Fibroblast of lung (primary cell): ENCODE measurements at regions not wholly inside any gene's neighbourhood (a gene's known extent, or its start where the extent isn't known, plus 50 kb on each side); places are given as distances from the start of the nearest gene placed in this dataset.

Experiments used
- DNase-seq, 2 donors: peaks; one replicate each; pipeline versions ENCODE4 v3.0.0 to v3.0.0-alpha.2; 2010; ENCODE audit warnings: low read depth in 2 of 2
- H2AFZ ChIP-seq: 2 replicates; pipeline ENCODE4 v1.5.1; 2012; ENCODE audit warnings: low read length, control low read depth, inconsistent platforms
- H3K27ac ChIP-seq: 2 replicates; pipeline ENCODE4 v1.5.1; 2011; ENCODE audit warnings: low read length, control low read depth; ENCODE audit not compliant: insufficient read depth
- H3K27me3 ChIP-seq: 2 replicates; pipeline ENCODE4 v1.5.1; 2011; ENCODE audit warnings: mild to moderate bottlenecking, low read length; ENCODE audit not compliant: control insufficient read depth, insufficient read depth
- H3K36me3 ChIP-seq: 2 replicates; pipeline ENCODE4 v1.5.1; 2011; ENCODE audit warnings: low read length; ENCODE audit not compliant: control insufficient read depth, insufficient read depth
- H3K4me1 ChIP-seq: 2 replicates; pipeline ENCODE4 v1.5.1; 2011; ENCODE audit warnings: low read length; ENCODE audit not compliant: control insufficient read depth, insufficient read depth; ENCODE audit errors: extremely low read depth
- H3K4me2 ChIP-seq: 2 replicates; pipeline ENCODE4 v1.5.1; 2011; ENCODE audit warnings: low read length, control low read depth; ENCODE audit not compliant: insufficient read depth; ENCODE audit errors: extremely low read depth
- H3K4me3 ChIP-seq, 4 experiments: fragments of 200-600 bp in 1 of 4; sonication (generic) in 1 of 4; replicated peaks in 1 of 4; 2 replicates each; pipeline ENCODE4 v1.5.1; 2011 to 2016; ENCODE audit warnings: low read length in 4 of 4, low read depth in 3 of 4, mild to moderate bottlenecking in 3 of 4, control low read depth in 2 of 4, inconsistent platforms in 1 of 4, mixed read lengths in 1 of 4; ENCODE audit not compliant: insufficient read depth in 1 of 4; ENCODE audit errors: control extremely low read depth in 1 of 4
- H3K79me2 ChIP-seq: 2 replicates; pipeline ENCODE4 v1.5.1; 2012; ENCODE audit warnings: mild to moderate bottlenecking, low read length, inconsistent platforms; ENCODE audit not compliant: control insufficient read depth, insufficient read depth
- H3K9ac ChIP-seq: 2 replicates; pipeline ENCODE4 v1.5.1; 2011; ENCODE audit warnings: mild to moderate bottlenecking, low read length, control low read depth; ENCODE audit not compliant: insufficient read depth
- H3K9me3 ChIP-seq: 2 replicates; pipeline ENCODE4 v1.5.1; 2012; ENCODE audit warnings: low read depth, low read length; ENCODE audit not compliant: control insufficient read depth, insufficient read depth
- H4K20me1 ChIP-seq: 2 replicates; pipeline ENCODE4 v1.5.1; 2011; ENCODE audit warnings: low read length; ENCODE audit not compliant: control insufficient read depth, insufficient read depth; ENCODE audit errors: extremely low read depth
- EZH2 ChIP-seq: IDR thresholded peaks from 2 replicates; pipeline ENCODE4 v1.5.1; 2012; ENCODE audit warnings: low read length, control low read depth, mild to moderate bottlenecking; ENCODE audit errors: missing control alignments
- TF ChIP-seq, protein P1 (sequence below), 2 donors: IDR thresholded peaks in 1 of 2; conservative IDR thresholded peaks in 1 of 2; 1 replicate in 1 of 2; 2 replicates in 1 of 2; pipeline ENCODE4 v1.5.1; 2011 to 2012; ENCODE audit warnings: low read length in 2 of 2, control low read depth in 1 of 2, inconsistent platforms in 1 of 2, low read depth in 1 of 2, mild to moderate bottlenecking in 1 of 2

DNA sequence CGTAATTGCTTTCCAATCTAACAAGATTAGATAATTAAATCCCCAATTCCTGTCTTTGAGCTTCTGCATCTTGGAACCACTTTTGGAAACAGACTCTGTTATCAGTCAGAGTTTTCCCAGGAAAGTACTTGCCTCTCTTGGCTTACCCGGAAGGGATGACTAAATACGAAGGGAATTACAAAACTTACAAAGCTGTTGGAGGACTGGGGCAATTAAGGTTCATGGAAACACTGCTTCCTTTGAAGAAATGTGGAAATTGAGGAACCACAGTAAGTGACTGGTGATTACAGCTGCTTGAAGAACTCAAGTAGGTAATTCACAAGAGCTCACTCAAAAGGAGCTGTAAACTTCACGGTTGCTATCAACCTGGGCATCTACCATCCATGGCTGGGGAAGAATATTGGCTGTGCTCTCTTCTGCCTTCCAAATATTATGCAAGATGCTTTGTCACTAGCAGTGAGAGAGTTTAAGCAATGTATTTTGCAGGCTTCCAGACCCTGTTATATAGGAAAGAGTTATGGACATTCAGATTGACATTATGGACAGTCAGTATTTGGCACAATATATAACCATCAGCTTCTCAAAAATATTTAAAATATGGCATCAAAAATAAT lies 104.6 kb upstream of the MAN2A1 start:
- Histone ChIP-seq H3K79me2 (no peaks in the 10 kb centered on the region), H3K27ac (no peak overlapping the region), H3K27me3 (no peaks in the 10 kb centered on the region), H3K4me3 (no peak overlapping the region), H3K9me3 (no peaks in the 10 kb centered on the region), H2AFZ (no peak overlapping the region), H3K4me2 (no peak overlapping the region), H4K20me1 (no peaks in the 10 kb centered on the region), H3K36me3 (no peaks in the 10 kb centered on the region), H3K9ac (no peak overlapping the region), H3K4me1 (no peaks in the 10 kb centered on the region)
- TF ChIP-seq, protein P1, sequence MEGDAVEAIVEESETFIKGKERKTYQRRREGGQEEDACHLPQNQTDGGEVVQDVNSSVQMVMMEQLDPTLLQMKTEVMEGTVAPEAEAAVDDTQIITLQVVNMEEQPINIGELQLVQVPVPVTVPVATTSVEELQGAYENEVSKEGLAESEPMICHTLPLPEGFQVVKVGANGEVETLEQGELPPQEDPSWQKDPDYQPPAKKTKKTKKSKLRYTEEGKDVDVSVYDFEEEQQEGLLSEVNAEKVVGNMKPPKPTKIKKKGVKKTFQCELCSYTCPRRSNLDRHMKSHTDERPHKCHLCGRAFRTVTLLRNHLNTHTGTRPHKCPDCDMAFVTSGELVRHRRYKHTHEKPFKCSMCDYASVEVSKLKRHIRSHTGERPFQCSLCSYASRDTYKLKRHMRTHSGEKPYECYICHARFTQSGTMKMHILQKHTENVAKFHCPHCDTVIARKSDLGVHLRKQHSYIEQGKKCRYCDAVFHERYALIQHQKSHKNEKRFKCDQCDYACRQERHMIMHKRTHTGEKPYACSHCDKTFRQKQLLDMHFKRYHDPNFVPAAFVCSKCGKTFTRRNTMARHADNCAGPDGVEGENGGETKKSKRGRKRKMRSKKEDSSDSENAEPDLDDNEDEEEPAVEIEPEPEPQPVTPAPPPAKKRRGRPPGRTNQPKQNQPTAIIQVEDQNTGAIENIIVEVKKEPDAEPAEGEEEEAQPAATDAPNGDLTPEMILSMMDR (conservative IDR thresholded peaks at IDR 0.05 in 1 of 2, IDR thresholded peaks at IDR 0.05 in 1 of 2; ENCODE audit: low read depth in 1 of 2, low read length in 2 of 2): no peak
- no peak for TF ChIP-seq EZH2
- DNase-seq: peak; percentile 11 to 74

DNA sequence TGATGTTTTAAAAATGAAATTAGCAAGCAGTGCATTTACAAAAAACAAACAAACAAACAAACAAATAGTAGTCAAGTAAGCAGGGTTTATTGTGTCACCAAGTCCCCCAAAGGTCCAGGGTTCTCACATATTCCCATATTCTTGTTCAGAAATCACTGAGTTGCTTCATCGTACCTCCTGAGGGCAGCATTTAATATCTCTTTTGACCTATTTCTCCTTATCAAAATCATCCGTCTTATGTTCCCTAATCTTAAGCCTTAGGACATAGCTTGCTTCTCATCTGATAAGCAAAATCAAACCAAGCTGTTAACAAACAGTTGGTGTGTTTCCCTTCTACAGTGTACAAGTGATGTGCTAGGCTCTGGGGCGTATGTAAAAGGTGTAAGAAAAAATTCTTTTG lies 109.5 kb upstream of the MAN2A1 start:
- TF ChIP-seq, protein P1 (conservative IDR thresholded peaks at IDR 0.05 in 1 of 2, IDR thresholded peaks at IDR 0.05 in 1 of 2; ENCODE audit: low read depth in 1 of 2, low read length in 2 of 2): no peak
- TF ChIP-seq EZH2: no peak
- Histone ChIP-seq H3K4me1 (no peaks in the 10 kb centered on the region), H2AFZ (no peak overlapping the region), H3K79me2 (no peaks in the 10 kb centered on the region), H3K4me2 (no peak overlapping the region), H3K36me3 (no peaks in the 10 kb centered on the region), H3K4me3 (no peak overlapping the region), H3K27me3 (no peaks in the 10 kb centered on the region), H3K27ac (no peak overlapping the region), H4K20me1 (no peaks in the 10 kb centered on the region), H3K9me3 (no peaks in the 10 kb centered on the region), H3K9ac (no peak overlapping the region)
- no peak for DNase-seq

DNA sequence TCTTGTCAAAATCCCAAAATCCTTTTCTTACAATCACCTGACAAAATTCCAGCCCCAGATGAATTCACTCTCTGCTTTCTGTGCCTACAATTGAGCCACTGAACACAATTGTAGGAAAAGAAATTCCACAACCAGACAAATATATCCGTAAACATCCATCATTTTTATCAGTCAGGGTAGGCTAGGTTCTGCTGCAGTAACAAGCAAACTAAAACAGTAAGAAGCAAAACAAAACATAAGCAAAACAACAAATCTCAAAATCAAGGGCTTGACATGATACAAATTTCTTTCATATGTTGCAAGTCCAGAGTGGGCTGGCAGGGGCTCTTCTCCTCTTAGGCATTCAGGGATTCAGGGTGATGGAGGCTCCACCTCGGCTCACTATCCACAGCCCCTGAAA lies 114.2 kb upstream of the MAN2A1 start:
- H3K27me3 ChIP-seq: no peaks in the 10 kb centered on the region
- no peaks in the 10 kb centered on the region for H3K4me1 ChIP-seq
- TF ChIP-seq, protein P1 (conservative IDR thresholded peaks at IDR 0.05 in 1 of 2, IDR thresholded peaks at IDR 0.05 in 1 of 2; ENCODE audit: low read depth in 1 of 2, low read length in 2 of 2): no peak

More for the DNA sequence above, 114.2 kb upstream of the MAN2A1 start:
- Histone ChIP-seq H3K9ac (no peak overlapping the region), H3K27ac (no peak overlapping the region), H3K79me2 (no peaks in the 10 kb centered on the region), H3K4me3 (no peak overlapping the region), H3K36me3 (no peaks in the 10 kb centered on the region), H3K4me2 (no peak overlapping the region), H4K20me1 (no peaks in the 10 kb centered on the region), H3K9me3 (no peaks in the 10 kb centered on the region), H2AFZ (no peak overlapping the region)
- no peak for DNase-seq
